ENCODE measurements at regions not wholly inside any gene's neighbourhood (a gene's known extent, or its start where the extent isn't known, plus 50 kb on each side); places are given as distances from the start of the nearest gene placed in this dataset.

- TF ChIP-seq ARID4B (CRISPR knock-in tag; IDR thresholded peaks at IDR 0.05; ENCODE audit: borderline replicate concordance): no peak
- TF ChIP-seq ZNF281 (CRISPR knock-in tag; IDR thresholded peaks at IDR 0.05): no peak
- no peak for TF ChIP-seq USF1 (CRISPR knock-in tag; IDR thresholded peaks at IDR 0.05)
- no peak for TF ChIP-seq FOXJ3 (CRISPR knock-in tag; IDR thresholded peaks at IDR 0.05; ENCODE audit: borderline replicate concordance)
- no peak for TF ChIP-seq ZSCAN18 (CRISPR knock-in tag; IDR thresholded peaks at IDR 0.05)
- no peak for TF ChIP-seq ZBTB21 (CRISPR knock-in tag; IDR thresholded peaks at IDR 0.05; ENCODE audit: borderline replicate concordance)
Observed at GRCh38 chr14:81691931-81692330, 158.3 kb upstream of the SEL1L start (continued).

- peaks cover 2% of the 10 kb centered on the region; the same call in 1 of the 2 replicates for H3K9me3 Mint-ChIP-seq
- TF ChIP-seq SOX15 (CRISPR knock-in tag; IDR thresholded peaks at IDR 0.05): no peak
- TF ChIP-seq, protein P1, sequence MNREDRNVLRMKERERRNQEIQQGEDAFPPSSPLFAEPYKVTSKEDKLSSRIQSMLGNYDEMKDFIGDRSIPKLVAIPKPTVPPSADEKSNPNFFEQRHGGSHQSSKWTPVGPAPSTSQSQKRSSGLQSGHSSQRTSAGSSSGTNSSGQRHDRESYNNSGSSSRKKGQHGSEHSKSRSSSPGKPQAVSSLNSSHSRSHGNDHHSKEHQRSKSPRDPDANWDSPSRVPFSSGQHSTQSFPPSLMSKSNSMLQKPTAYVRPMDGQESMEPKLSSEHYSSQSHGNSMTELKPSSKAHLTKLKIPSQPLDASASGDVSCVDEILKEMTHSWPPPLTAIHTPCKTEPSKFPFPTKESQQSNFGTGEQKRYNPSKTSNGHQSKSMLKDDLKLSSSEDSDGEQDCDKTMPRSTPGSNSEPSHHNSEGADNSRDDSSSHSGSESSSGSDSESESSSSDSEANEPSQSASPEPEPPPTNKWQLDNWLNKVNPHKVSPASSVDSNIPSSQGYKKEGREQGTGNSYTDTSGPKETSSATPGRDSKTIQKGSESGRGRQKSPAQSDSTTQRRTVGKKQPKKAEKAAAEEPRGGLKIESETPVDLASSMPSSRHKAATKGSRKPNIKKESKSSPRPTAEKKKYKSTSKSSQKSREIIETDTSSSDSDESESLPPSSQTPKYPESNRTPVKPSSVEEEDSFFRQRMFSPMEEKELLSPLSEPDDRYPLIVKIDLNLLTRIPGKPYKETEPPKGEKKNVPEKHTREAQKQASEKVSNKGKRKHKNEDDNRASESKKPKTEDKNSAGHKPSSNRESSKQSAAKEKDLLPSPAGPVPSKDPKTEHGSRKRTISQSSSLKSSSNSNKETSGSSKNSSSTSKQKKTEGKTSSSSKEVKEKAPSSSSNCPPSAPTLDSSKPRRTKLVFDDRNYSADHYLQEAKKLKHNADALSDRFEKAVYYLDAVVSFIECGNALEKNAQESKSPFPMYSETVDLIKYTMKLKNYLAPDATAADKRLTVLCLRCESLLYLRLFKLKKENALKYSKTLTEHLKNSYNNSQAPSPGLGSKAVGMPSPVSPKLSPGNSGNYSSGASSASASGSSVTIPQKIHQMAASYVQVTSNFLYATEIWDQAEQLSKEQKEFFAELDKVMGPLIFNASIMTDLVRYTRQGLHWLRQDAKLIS (CRISPR knock-in tag; IDR thresholded peaks at IDR 0.05; ENCODE audit: borderline replicate concordance): no peak
- no peak for TF ChIP-seq CTCF (IDR thresholded peaks at IDR 0.05)
- H3K4me1 Mint-ChIP-seq: 0 out of 2 replicates have a peak, but pooled peaks cover 3% of the 10 kb centered on the region
- H3K27ac Mint-ChIP-seq: no peak overlapping the region
- no peak for DNase-seq (ENCODE audit: low spot score)
- H3K36me3 Mint-ChIP-seq: no peaks in the 10 kb centered on the region
- peaks cover 4% of the 10 kb centered on the region for H3K27me3 Mint-ChIP-seq (ENCODE audit: low read depth)
- ChIA-PET CTCF (no interaction called here), POLR2A (no interaction called here)
- no peak for ATAC-seq
- no peak overlapping the region for H3K4me3 Mint-ChIP-seq
Observed at GRCh38 chr14:81694419-81694818, 160.8 kb upstream of the SEL1L start.

All from WTC11 (cell line).